ENCODE measurements at regions not wholly inside any gene's neighbourhood (a gene's known extent, or its start where the extent isn't known, plus 50 kb on each side); places are given as distances from the start of the nearest gene placed in this dataset.

- TF ChIP-seq, protein P1, sequence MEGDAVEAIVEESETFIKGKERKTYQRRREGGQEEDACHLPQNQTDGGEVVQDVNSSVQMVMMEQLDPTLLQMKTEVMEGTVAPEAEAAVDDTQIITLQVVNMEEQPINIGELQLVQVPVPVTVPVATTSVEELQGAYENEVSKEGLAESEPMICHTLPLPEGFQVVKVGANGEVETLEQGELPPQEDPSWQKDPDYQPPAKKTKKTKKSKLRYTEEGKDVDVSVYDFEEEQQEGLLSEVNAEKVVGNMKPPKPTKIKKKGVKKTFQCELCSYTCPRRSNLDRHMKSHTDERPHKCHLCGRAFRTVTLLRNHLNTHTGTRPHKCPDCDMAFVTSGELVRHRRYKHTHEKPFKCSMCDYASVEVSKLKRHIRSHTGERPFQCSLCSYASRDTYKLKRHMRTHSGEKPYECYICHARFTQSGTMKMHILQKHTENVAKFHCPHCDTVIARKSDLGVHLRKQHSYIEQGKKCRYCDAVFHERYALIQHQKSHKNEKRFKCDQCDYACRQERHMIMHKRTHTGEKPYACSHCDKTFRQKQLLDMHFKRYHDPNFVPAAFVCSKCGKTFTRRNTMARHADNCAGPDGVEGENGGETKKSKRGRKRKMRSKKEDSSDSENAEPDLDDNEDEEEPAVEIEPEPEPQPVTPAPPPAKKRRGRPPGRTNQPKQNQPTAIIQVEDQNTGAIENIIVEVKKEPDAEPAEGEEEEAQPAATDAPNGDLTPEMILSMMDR (conservative IDR thresholded peaks at IDR 0.05; ENCODE audit: low read length): no peak
- TF ChIP-seq EZH2phosphoT487 (IDR thresholded peaks at IDR 0.05; ENCODE audit: borderline replicate concordance): no peak
Measured at GRCh38 chr10:29217292-29217738, 71.6 kb upstream of the LYZL1 start.

Data from Loucy (cell line).